CD4-positive, alpha-beta T cell (primary cell): ENCODE measurements at regions not wholly inside any gene's neighbourhood (a gene's known extent, or its start where the extent isn't known, plus 50 kb on each side); places are given as distances from the start of the nearest gene placed in this dataset.

ENCODE experiments used
- ATAC-seq: fragments of 200-7000 bp; cut with Tn5 transposase; one replicate; pipeline ENCODE4 v1.10.0; 2022; ENCODE audit warnings: mild to moderate bottlenecking; ENCODE audit not compliant: poor library complexity
- CTCF ChIA-PET: fragments of 350-600 bp; sonication (Branson Sonifier 250); formaldehyde crosslinking; loops from one replicate; lab custom pipeline; 2021; ENCODE audit warnings: antibody characterized with exemption, inconsistent platforms; lab: Charles Lee
- POLR2A ChIA-PET: fragments of 350-600 bp; sonication (Branson Sonifier 250); formaldehyde crosslinking; loops from one replicate; lab custom pipeline; 2021; ENCODE audit warnings: antibody characterized with exemption, inconsistent platforms; lab: Charles Lee
- DNase-seq, 14 experiments: peaks; one replicate each; pipeline ENCODE4 v3.0.0-alpha.2; 2013 to 2020; ENCODE audit warnings: mixed read lengths in 2 of 14
- H3K27ac ChIP-seq, 2 donors: one replicate each; pipeline versions ENCODE4 v1.5.1 to v1.7.0; 2013; ENCODE audit warnings: low read length in 2 of 2, low read depth in 1 of 2, mild to moderate bottlenecking in 1 of 2
- H3K27me3 ChIP-seq, 2 experiments: 1 replicate in 1 of 2; 2 replicates in 1 of 2; pipeline versions ENCODE4 v1.6.1 to v1.7.0; 2013; ENCODE audit warnings: low read length in 2 of 2, control low read depth in 1 of 2, mild to moderate bottlenecking in 1 of 2, moderate library complexity in 1 of 2; ENCODE audit not compliant: insufficient read depth in 2 of 2, control insufficient read depth in 1 of 2
- H3K36me3 ChIP-seq: one replicate; pipeline ENCODE4 v1.6.1; 2013; ENCODE audit warnings: low read length, control low read depth; ENCODE audit not compliant: insufficient read depth
- H3K4me1 ChIP-seq: one replicate; pipeline ENCODE4 v1.6.1; 2013; ENCODE audit warnings: low read length, control low read depth; ENCODE audit not compliant: insufficient read depth
- H3K4me3 ChIP-seq: one replicate; pipeline ENCODE4 v1.5.1; 2013; ENCODE audit warnings: mild to moderate bottlenecking, low read length, moderate library complexity
- H3K9me3 ChIP-seq, 2 experiments: 1 replicate in 1 of 2; 2 replicates in 1 of 2; pipeline versions ENCODE4 v1.6.1 to v1.7.0; 2013; ENCODE audit warnings: low read length in 2 of 2, mild to moderate bottlenecking in 2 of 2, control low read depth in 1 of 2, moderate library complexity in 1 of 2; ENCODE audit not compliant: control insufficient read depth in 1 of 2, insufficient read depth in 1 of 2
- H3K27ac Mint-ChIP-seq: one replicate; pipeline ENCODE4 v1.8.0; 2020; ENCODE audit warnings: mixed read lengths
- H3K27me3 Mint-ChIP-seq: one replicate; pipeline ENCODE4 v1.8.0; 2021; ENCODE audit warnings: mixed read lengths
- H3K36me3 Mint-ChIP-seq: one replicate; pipeline ENCODE4 v1.8.0; 2021; ENCODE audit warnings: low read depth, mixed read lengths
- H3K4me1 Mint-ChIP-seq: one replicate; pipeline ENCODE4 v1.8.0; 2021; ENCODE audit warnings: low read depth, mixed read lengths
- H3K4me3 Mint-ChIP-seq: one replicate; pipeline ENCODE4 v1.8.0; 2020; ENCODE audit warnings: mild to moderate bottlenecking, mixed read lengths
- H3K9me3 Mint-ChIP-seq: one replicate; pipeline ENCODE4 v1.8.0; 2020; ENCODE audit warnings: mixed read lengths
- intact Hi-C, 2 experiments: fragments of 100-400 bp; cut with DNase I in 1 of 2; cut with micrococcal nuclease in 1 of 2; formaldehyde crosslinking; loops; one replicate each; pipeline versions ENCODE4 v1.15.1 to v1.9.0; 2023 to 2025; cut with DNase I, micrococcal nuclease
- TF ChIP-seq, protein P1 (sequence below): fragments of 200-600 bp; IDR thresholded peaks from one replicate; pipeline ENCODE4 v1.8.0; 2022; ENCODE audit warnings: antibody characterized with exemption, mild to moderate bottlenecking

DNA sequence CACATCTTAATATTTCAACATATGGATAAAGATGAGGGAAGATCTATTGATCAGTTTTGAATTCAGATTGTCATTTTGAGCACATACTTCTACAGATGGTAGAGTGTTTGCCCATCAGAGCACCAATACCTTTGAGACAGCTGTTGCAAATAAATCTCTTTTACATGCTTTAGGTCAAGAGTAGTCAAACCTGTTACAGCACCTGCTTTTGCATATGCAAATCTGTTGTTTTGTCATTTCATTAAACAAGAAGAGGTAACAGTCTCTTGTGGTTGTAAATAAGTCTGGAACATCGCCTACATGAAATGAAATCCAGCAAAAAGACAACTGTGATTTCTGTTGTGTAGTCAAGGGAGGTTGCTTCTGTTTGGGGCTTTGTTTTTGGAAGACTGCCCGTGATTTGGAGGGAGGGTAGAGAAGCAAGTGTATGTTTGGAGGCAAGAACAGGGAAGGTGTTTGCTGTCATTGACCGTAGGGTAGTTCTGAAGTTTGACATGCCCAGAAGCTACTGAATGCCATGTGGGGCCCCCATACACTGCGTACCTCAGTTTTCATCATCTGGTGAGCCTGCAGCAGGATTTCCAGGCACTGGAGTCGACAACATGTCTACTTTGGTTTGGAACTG lies 233.6 kb upstream of the PPP1R3A start:
- DNase-seq (no peak), ATAC-seq (no peak)
- Mint-ChIP-seq H3K27me3 (no peaks in the 10 kb centered on the region), H3K27ac (no peak overlapping the region), H3K36me3 (no peaks in the 10 kb centered on the region), H3K9me3 (no peaks in the 10 kb centered on the region), H3K4me3 (no peak overlapping the region), H3K4me1 (no peaks in the 10 kb centered on the region)
- TF ChIP-seq, protein P1, sequence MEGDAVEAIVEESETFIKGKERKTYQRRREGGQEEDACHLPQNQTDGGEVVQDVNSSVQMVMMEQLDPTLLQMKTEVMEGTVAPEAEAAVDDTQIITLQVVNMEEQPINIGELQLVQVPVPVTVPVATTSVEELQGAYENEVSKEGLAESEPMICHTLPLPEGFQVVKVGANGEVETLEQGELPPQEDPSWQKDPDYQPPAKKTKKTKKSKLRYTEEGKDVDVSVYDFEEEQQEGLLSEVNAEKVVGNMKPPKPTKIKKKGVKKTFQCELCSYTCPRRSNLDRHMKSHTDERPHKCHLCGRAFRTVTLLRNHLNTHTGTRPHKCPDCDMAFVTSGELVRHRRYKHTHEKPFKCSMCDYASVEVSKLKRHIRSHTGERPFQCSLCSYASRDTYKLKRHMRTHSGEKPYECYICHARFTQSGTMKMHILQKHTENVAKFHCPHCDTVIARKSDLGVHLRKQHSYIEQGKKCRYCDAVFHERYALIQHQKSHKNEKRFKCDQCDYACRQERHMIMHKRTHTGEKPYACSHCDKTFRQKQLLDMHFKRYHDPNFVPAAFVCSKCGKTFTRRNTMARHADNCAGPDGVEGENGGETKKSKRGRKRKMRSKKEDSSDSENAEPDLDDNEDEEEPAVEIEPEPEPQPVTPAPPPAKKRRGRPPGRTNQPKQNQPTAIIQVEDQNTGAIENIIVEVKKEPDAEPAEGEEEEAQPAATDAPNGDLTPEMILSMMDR: no peak
- ChIA-PET CTCF (no interaction called here), POLR2A (no interaction called here)
- intact Hi-C loops: no loop called here
- H3K27me3 ChIP-seq: no peaks in the 10 kb centered on the region
- H3K27ac ChIP-seq: no peak overlapping the region
- no peaks in the 10 kb centered on the region for H3K4me1 ChIP-seq
- H3K36me3 ChIP-seq: no peaks in the 10 kb centered on the region
- no peak overlapping the region for H3K4me3 ChIP-seq
- no peaks in the 10 kb centered on the region for H3K9me3 ChIP-seq

DNA sequence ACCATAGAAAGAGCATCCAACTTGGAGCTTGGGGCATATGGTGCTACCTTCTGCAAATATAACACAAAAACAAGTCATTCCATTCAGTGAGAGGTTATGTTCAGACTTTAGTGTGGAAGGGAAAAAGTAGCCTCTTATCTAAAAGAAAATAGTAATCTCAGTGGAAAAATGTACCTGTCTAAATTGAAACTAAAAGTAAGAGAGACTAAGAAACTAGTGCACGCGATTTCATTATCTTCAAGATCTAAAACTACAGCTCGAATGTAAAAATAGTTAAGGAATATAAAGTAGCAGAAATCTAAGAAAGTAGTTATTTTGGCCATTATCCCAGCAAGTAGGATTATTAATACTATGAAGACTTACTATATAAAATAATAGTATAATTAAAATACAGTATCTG lies 233.0 kb upstream of the PPP1R3A start:
- CTCF ChIA-PET: no interaction called here
- intact Hi-C loops: no loop called here
- no peaks in the 10 kb centered on the region for H3K4me1 ChIP-seq
- H3K27me3 ChIP-seq: no peaks in the 10 kb centered on the region
- H3K27me3 Mint-ChIP-seq: no peaks in the 10 kb centered on the region
- DNase-seq: no peak
- POLR2A ChIA-PET: no interaction called here
- H3K36me3 Mint-ChIP-seq: no peaks in the 10 kb centered on the region
- H3K4me3 Mint-ChIP-seq: no peak overlapping the region
- H3K9me3 Mint-ChIP-seq: no peaks in the 10 kb centered on the region
- TF ChIP-seq, protein P1: no peak
- H3K4me1 Mint-ChIP-seq: no peaks in the 10 kb centered on the region
- no peak overlapping the region for H3K27ac Mint-ChIP-seq
- H3K36me3 ChIP-seq: no peaks in the 10 kb centered on the region
- no peak overlapping the region for H3K27ac ChIP-seq
- no peaks in the 10 kb centered on the region for H3K9me3 ChIP-seq
- ATAC-seq: no peak
- no peak overlapping the region for H3K4me3 ChIP-seq

GRCh38 chr7:114150689-114151088 lies 231.9 kb upstream of the PPP1R3A start:
- Mint-ChIP-seq H3K27me3 (no peaks in the 10 kb centered on the region), H3K4me1 (no peaks in the 10 kb centered on the region), H3K9me3 (no peaks in the 10 kb centered on the region), H3K4me3 (no peak overlapping the region), H3K36me3 (no peaks in the 10 kb centered on the region), H3K27ac (no peak overlapping the region)
- ATAC-seq (no peak), DNase-seq (no peak)
- Histone ChIP-seq H3K4me3 (no peak overlapping the region), H3K9me3 (no peaks in the 10 kb centered on the region), H3K4me1 (no peaks in the 10 kb centered on the region), H3K36me3 (no peaks in the 10 kb centered on the region), H3K27ac (no peak overlapping the region), H3K27me3 (no peaks in the 10 kb centered on the region)
- ChIA-PET POLR2A (no interaction called here), CTCF (no interaction called here)
- intact Hi-C loops: no loop called here
- TF ChIP-seq, protein P1: no peak
